Ovary (tissue), 3 donors: ENCODE measurements at regions not wholly inside any gene's neighbourhood (a gene's known extent, or its start where the extent isn't known, plus 50 kb on each side); places are given as distances from the start of the nearest gene placed in this dataset.

Source experiments
- CTCF ChIP-seq, 3 donors: fragments of 450-650 bp in 2 of 3; fragments of 200-600 bp in 1 of 3; IDR thresholded peaks; one replicate each; pipeline versions ENCODE4 v1.5.1 to v1.8.0; 2016 to 2022; ENCODE audit warnings: antibody characterized with exemption in 3 of 3, mild to moderate bottlenecking in 1 of 3
- EP300 ChIP-seq: sonication (generic); formaldehyde crosslinking; IDR thresholded peaks from one replicate; pipeline ENCODE4 v1.6.1; 2017; ENCODE audit warnings: antibody characterized with exemption
- POLR2A ChIP-seq: fragments of 450-650 bp; IDR thresholded peaks from one replicate; pipeline ENCODE4 v1.6.1; 2017; ENCODE audit warnings: antibody characterized with exemption, mild to moderate bottlenecking, moderate library complexity
- donor health status: DM: no; HTN: no; CAD: no.

GRCh38 chr2:71781695-71782228, 328.4 kb downstream of the DYSF start:
- TF ChIP-seq CTCF (IDR thresholded peaks at IDR 0.05) (no peak), POLR2A (no peak), EP300 (no peak)
